GM18861 (cell line): ENCODE measurements at regions not wholly inside any gene's neighbourhood (a gene's known extent, or its start where the extent isn't known, plus 50 kb on each side); places are given as distances from the start of the nearest gene placed in this dataset.
"Not testable (repeated sequence)": the region's sequence is repeated elsewhere in the genome, so short reads cannot be mapped to it uniquely, and the experiment has no call there.

ENCODE experiments used
- ATAC-seq: cut with Tn5 transposase; IDR thresholded peaks from one replicate; pipeline ENCODE4 v1.9.1; 2021; ENCODE audit not compliant: unreplicated experiment

DNA sequence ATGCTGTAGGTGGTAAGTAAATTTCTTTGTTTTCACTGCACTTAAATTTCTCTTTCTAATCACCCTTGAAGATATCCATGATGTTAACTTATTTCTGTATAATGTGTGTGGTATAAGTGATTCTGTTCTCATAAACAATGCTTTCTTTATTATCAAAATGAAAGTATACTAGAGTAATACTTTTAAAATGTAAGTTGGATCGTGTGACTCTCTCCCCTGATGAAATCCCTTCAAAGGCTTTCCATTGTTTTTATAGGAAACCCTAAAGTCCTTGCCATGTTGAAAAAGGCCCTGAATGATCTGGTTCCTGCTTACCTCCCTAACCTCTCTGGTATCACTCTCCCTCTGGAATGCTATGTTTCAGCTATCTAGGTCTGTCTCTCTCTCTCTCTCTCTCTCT lies 191.1 kb upstream of the LHX8 start:
- ATAC-seq = no peak

DNA sequence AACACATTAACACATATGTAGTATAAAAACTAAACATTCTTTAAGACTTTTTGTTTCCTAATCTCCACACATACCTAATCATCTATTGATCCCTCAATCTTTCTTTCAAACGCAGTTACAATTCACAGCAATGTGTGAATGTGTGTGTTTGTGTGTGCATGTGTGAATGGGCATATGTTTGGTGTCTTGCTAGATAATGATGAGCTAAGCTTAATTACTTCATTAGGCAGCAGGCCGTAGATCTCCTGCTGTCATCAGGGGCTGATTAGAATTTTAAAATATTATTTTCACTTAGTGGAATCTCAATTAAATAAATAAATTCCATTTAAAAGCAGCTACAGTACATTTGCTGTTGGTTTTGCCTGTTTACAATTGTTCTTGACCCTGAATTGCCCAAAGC lies 187.8 kb upstream of the LHX8 start:
- ATAC-seq = no peak

DNA sequence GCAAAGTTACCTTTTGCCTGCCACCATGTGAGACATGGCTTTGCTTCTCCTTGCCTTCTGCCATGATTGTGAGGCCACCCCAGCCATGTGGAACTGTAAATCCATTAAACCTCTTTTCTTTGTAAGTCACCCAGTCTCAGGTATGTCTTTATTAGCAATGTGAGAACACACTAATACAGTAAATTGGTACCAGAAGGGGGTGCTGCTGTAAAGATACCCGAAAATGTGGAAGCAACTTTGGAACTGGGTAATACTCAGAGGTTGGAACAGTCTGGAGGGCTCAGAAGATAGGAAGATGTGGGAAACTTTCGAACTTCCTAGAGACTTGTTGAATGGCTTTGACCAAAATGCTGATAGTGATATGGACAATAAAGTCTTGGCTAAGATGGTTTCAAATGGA lies 184.8 kb upstream of the LHX8 start:
- ATAC-seq = not testable (repeated sequence)

DNA sequence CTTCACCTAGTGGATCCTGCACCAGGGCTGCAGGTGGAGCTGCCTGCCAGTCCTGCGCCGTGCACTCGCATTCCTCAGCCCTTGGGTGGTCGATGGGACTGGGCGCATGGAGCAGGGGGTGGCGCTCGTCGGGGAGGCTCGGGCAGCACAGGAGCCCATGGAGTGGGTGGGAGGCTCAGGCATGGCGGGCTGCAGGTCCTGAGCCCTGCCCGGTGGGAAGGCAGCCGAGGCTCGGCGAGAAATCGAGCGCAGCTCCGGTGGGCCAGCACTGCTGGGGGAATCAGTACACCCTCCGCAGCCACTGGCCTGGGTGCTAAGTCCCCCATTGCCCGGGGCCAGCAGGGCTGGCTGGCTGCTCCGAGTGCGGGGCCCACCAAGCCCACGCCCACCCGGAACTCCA lies 182.2 kb upstream of the LHX8 start:
- ATAC-seq = not testable (repeated sequence)

DNA sequence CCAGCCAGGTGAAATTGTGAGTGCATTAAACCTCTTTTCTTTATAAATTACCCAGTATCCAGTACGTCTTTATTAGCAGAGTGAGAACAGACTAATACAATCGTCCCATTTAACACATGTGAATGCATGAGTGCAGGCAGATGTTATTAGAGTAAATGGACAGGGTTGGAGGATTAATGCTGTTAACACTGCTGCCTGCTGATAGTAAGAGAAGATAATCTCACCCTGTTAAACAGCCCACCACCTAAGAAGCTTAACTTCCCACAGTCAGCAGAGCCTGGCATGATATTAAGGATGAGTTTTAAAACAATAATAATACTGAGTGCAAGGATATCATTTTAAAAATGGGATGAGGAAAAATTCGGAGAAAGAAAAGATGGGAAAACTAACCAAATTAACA lies 181.4 kb upstream of the LHX8 start:
- ATAC-seq = no peak

DNA sequence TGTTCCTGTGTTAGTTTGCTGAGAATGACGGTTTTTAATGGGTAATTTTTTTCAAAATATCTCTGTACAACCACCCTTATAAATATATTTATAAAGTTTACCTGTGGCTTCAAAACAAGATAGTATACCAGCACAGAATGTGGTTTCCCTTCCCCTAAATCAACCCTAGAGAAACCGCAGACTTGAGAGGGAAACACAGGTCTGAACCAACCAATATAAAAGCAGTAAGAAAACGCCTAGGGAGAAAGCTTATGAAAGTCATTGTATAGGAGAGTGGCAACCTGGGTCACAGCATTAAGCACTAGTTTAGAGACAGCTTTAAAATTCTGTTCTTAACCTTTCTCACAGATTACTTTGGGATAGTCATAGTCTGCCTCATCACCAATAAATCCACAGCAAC lies 180.6 kb upstream of the LHX8 start:
- no peak for ATAC-seq

DNA sequence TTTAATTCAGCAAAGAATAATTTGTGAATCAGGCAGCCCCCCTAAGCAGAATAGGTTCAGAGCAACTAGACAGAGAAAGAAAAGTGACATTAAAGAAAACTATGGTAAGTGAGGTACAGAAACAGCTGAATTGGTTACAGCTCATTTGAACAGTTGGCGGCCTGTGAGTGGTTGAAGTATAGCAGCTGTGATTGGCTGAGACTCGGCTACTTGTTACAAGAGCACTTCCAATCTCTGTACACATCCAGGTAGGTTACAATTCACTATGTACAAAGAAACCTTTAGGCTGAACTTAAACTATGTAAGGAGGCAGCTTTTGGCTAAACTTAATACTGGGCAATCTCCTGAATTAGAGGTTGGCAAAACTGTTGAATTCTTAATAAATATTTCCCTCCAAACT lies 171.1 kb upstream of the LHX8 start:
- no peak for ATAC-seq

DNA sequence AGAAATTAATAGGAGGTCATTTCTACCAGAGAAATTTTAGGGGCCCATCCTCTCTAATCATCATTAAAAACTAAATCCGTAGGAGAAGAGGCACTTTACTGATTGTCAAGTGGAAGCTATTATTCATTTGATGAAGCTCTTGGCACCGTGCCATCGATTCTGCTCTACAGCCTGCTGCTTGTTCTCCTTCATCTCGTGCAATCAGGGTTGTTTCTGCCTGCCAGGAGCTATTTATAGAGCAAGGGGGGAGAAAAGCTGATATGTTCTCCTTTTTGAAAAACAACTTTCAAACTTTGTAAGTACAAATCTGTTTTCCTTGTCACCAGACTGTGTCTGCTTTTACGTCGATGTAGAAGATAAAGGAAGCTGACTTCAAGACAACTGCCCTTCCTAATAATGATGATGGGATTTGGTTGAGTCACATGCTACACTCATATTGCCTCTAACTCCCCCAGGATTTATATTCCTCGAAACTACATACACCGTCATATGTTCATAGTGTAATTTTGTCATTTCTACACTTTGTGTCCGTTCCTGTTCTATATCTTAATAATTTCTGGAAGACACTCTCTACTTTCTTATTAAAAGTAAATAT lies 169.6 kb upstream of the LHX8 start:
- ATAC-seq = no peak

DNA sequence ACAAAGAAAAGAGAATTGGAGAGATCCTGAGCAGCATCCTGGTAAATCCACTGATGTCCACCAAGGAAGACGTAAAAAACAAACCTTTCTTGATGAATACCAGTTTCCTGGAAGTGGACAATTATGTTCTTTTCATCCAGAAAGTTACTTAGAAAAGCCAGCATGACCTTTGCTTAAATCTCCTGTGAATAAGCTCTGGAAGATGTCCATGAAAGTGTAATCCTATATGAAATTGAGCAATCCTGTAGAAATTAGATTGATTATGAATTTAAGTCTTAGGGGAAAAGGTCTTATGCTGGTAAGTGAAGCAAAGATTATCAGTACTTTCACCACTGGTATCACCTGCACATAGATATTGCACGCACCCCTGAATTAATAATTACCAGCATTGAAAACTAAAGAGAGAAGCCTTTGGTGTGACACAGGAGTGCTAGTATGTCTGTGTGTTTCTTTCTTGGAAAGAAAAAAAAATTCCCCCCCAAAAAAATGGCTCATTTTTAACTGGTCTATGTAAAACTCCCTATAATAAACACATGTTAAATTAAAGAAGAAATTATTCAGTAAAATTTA lies 164.5 kb upstream of the LHX8 start:
- no peak for ATAC-seq

DNA sequence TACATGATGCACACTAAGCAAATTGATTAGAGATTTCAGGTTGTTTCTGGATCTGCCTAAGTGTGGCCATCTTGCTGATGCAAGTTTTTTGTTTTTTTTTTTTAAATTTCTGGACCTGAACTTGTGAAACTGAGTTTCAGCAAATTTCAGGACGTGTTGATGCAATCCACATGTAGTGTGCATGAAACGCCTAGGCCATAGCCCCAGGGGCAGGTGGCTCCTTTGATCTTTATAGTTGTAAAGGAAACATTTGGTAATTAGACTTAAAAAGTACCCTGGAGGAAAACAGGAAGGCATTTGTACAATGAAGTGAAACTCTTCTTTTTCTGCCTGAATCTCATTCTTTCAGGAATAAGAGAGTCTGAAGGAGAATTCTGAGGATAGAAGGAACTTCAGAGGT lies 162.2 kb upstream of the LHX8 start:
- ATAC-seq = no peak

DNA sequence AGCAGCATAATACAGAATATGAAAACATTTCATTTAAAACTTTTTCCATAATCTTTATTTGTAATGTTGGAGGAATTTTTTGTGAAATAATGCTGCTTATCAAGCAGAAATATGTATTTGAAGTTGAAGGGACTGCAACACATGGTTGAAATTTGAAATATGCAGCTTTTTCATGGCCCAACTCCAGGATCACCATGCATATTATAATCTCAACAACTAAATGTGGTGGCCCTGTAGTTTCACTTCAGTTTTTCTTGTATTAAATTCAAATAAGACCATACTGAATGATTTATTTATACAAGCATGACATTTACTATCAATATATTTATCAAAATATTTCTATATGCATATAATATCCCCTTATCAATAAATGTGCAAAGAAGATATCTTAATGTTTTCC lies 157.7 kb upstream of the LHX8 start:
- no peak for ATAC-seq

DNA sequence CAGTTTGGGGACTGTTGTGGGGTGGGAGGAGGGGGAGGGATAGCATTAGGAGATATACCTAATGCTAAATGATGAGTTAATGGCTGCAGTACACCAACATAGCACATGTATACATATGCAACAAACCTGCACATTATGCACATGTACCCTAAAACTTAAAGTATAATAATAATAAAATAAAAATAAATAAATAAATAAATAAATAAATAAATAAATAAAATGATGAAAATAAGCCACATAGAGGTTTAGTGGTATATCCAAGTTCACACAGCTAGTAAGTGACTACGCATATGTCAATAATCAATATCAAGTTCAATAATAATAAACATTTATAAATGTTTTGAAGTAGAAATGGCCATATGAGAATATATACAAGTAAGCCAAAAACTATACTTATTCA lies 141.7 kb upstream of the LHX8 start:
- ATAC-seq = not testable (repeated sequence)

DNA sequence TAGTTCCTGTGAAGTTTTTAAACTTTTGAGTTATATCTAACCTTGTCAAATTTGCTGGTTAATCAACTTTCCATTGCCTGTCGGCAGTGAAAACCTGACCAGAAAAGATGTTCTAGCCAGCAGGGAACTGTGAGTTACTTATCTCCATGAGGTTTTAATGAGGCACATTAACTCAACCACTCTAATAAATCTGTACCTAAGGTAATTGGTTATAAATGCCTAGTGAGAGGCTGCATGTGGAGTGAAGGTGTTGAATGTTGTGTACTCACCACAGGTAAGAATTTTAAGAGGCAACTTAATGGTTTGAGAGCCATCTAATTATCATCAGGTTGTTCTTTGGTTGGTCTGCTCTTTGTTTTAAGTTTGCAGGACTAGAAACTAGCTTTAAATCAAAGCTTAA lies 138.4 kb upstream of the LHX8 start:
- no peak for ATAC-seq

DNA sequence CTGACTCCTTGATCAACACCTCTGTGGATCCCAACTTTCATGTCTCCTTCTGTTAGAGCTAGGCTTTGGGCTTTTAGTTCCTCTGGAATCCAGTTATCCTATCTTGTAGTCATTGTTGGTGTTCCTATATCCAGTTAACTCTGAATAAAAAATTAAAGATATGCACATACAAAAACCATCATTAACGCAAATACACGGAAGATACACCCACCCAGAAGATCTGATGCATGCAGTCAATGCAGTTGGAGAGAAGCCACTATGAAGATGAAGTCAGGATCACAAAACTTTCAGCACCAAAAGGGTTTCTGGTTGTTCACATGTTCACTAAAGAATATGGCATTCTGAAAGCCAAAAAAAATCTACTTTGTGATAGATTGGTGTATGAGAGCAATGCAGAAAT lies 123.6 kb upstream of the LHX8 start:
- ATAC-seq = no peak

DNA sequence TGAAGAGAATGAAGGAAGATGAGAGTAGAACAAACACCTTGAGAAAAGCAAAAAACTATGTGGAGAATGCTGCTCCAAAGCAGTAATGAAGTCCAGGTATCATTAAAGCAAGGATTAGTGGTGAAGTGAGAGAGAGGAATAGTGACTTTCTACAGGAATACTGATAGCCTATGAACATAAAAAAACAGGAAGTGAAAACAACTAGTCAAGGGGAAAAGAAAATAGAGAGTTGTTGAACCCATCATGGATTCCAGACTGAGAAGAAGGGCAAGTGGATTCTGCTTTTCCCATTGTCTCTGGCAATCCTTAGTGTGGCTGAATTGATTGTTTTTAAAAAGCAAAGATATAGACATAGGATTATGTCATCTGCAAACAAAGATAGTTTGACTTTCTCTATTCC lies 119.9 kb upstream of the LHX8 start:
- no peak for ATAC-seq

DNA sequence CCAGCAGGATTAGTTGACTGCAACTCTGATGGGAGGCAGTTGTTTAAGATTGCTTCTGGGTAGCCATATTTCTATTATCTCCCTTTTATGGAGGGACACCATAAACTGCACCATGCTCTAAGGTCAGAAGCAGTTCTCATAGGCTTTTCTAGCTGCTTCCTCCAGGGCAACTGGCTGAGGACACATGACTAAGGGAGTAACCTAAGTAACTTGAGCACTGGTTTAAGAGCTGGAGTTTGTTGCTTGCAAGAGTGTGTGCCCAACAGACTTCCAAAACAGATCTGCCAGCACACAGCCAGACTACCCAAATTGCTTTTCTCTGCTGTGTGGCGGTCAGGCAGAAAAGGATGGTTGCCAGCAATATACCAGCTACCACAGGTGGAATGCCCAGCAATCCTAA lies 111.2 kb upstream of the LHX8 start:
- no peak for ATAC-seq

DNA sequence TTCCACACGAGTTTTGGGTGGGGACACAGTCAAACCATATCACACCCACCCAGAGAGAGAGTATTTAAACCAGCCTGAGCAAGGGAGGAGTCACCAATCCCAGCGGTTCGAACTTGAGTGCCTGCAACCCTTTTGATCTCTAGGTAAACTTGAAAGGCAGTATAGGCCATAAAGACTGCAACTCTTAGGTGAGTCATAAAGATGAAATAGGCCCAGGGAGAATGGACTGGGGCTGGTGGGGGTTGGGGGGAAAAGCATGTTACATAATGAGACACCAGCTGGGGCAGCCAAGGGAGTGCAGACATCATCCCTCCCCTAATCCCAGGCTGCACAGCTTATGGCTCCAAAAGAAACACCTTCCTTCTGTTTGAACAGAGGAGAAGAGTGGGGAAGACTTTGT lies 99.8 kb upstream of the LHX8 start:
- no peak for ATAC-seq

DNA sequence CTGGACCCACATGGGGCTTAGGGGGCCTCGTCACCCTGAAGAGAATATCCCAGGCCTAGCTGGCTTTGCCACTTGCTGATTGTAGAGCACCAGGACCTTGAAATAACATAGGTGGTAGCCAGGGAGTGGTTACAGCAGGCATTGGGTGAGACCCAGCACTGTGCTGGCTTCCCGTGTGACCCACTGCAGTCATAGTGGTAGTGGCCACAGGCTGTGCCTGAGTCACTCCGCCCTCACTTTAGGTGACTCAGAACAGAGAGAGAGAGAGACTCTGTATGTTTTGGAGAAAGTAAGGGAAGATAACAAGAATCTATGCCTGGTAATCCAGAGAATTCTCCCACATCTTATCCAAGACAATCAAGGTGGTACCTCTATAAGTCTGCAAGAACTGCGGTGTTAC lies 98.7 kb upstream of the LHX8 start:
- no peak for ATAC-seq

DNA sequence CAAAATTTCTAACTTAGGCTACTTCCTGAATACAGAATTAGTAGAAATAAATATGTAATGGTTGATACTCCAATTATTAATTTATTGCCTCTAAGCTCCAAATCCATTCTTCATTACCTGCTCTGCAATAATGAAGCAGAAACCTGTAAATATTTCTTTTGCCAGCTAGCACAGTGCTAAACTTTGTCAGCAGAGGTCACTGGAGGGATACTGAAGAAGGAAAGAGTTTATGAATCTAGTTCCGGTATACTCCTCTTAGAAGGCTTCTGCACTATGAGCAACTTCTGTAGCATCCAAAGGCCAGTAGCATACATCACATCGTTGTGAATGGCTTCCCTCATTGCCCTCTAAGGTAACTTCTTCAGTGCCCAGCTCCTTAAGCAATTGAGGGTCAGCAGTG lies 81.0 kb upstream of the LHX8 start:
- ATAC-seq = peak; percentile 54

DNA sequence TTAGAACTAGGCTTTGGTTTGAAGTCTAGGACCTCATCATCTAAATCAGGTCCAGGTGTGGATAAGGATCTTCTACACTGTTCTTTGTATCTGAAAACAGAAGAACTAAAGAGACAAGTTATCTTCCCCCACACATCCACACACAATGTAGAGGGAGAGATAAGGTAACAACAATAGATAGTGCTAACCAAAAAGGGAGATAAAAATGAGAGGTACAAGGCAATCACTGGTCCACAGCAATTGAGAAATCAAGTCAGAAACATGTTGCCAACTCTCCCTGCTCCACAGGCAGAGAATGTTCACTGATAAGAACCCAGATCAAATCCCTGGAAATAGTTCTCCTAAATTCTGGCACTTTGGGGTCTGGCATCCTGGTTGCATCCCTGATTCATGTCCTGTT lies 75.8 kb upstream of the LHX8 start:
- ATAC-seq = no peak

DNA sequence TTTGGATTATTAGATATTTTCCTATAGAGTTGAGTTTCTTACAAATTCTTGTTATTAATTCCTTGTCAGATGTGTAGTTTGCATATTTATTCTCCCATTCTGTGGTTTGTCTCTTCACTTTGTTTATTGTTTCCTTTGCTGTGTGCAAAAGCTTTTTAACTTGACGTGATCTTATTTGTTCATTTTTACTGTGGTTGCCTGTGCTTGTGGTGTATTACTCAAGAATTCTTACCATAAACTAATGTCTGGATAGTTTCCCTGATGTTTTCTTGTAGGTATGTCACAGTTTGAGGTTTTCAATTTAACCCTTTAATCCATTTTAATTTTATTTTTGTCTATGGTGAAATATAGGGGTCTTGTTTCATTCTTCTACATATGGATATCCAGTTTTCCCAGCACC lies 72.1 kb upstream of the LHX8 start:
- ATAC-seq = no peak

DNA sequence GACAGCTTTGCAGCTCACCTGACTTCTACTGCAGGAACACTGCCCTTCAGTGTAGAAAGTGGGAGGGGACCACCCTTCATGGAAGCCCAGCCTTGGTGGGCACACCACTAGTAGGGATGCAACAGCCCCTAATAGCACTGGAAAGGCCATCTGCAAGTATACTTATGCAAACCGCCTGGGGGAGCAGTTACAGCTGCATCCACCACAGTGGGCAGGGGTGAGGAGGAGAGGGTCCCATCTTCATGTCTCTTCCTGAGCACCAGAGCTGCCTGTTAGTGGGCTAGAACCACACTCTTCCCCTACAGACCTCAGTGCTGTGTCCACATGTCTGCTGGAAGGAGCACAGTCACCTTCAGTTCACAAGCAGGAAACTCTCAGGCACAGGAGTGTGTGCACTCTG lies 66.2 kb upstream of the LHX8 start:
- ATAC-seq = no peak

DNA sequence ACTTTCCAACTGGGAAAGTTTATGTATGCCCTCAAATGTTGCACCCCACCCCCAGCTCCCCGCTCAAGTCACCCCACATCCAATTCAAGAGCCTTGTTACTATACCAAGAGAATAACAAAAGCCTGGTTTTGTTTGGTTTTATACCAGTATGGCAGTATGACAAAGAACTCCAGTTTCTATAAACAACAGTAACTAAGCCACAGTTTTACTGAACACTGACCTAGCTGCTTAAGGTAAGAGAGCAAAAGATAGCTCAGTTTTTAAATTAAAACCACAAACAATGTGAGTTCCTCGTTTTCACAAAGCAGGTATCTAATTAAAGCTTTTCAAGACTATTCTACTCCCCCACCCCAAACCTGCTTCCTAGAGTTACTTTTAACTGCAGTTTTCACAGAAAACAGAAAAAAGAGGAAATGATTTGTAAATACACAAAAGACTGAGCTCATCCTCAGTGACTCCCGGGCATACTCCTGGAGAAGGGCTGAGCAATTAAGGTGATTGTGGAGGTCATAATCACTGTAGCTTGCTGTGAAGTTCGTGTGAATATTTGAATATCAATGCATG lies 59.3 kb upstream of the LHX8 start:
- no peak for ATAC-seq
